ENCODE measurements at regions not wholly inside any gene's neighbourhood (a gene's known extent, or its start where the extent isn't known, plus 50 kb on each side); places are given as distances from the start of the nearest gene placed in this dataset.

GRCh38 chr4:125750399-125750798, 435.6 kb downstream of the FAT4 start:
- Histone ChIP-seq H3K27ac (ENCODE audit: low read length) (no peak overlapping the region), H3K9me2 (replicated peaks; ENCODE audit: insufficient read depth, low read length) (no peaks in the 10 kb centered on the region), H3K9ac (ENCODE audit: low read length) (no peak overlapping the region), H3K9me3 (ENCODE audit: low read length) (peaks cover 6% of the 10 kb centered on the region), H4K20me1 (ENCODE audit: insufficient read depth, low read depth, low read length) (no peaks in the 10 kb centered on the region), H2AFZ (ENCODE audit: low read length) (no peak overlapping the region), H3K79me2 (ENCODE audit: low read length) (no peaks in the 10 kb centered on the region), H3K27me3 (ENCODE audit: low read length) (no peaks in the 10 kb centered on the region), H3K36me3 (ENCODE audit: insufficient read depth, low read length) (no peaks in the 10 kb centered on the region), H3K4me1 (ENCODE audit: low read length) (no peaks in the 10 kb centered on the region), H3K4me2 (ENCODE audit: low read depth, low read length, poor library complexity, severe bottlenecking) (no peak overlapping the region), H3K4me3 (ENCODE audit: low read length) (no peak overlapping the region)
- DNase-seq: no peak

- Histone ChIP-seq H3K36me3 (ENCODE audit: insufficient read depth, low read length) (no peaks in the 10 kb centered on the region), H3K4me3 (ENCODE audit: low read length) (no peak overlapping the region), H3K79me2 (ENCODE audit: low read length) (no peaks in the 10 kb centered on the region), H3K9ac (ENCODE audit: low read length) (no peak overlapping the region), H3K4me1 (ENCODE audit: low read length) (no peaks in the 10 kb centered on the region), H3K9me3 (ENCODE audit: low read length) (peaks cover 6% of the 10 kb centered on the region), H3K9me2 (replicated peaks; ENCODE audit: insufficient read depth, low read length) (no peaks in the 10 kb centered on the region), H3K27me3 (ENCODE audit: low read length) (no peaks in the 10 kb centered on the region), H3K27ac (ENCODE audit: low read length) (no peak overlapping the region), H3K4me2 (ENCODE audit: low read depth, low read length, poor library complexity, severe bottlenecking) (no peak overlapping the region), H2AFZ (ENCODE audit: low read length) (no peak overlapping the region), H4K20me1 (ENCODE audit: insufficient read depth, low read depth, low read length) (no peaks in the 10 kb centered on the region)
- DNase-seq: no peak
Measured at GRCh38 chr4:125750828-125751466, 436.2 kb downstream of the FAT4 start.

- H3K9me2 ChIP-seq (replicated peaks; ENCODE audit: insufficient read depth, low read length): no peaks in the 10 kb centered on the region
- no peaks in the 10 kb centered on the region for H3K79me2 ChIP-seq (ENCODE audit: low read length)
- no peaks in the 10 kb centered on the region for H3K27me3 ChIP-seq (ENCODE audit: low read length)
- H4K20me1 ChIP-seq (ENCODE audit: insufficient read depth, low read depth, low read length): no peaks in the 10 kb centered on the region
- H3K4me1 ChIP-seq (ENCODE audit: low read length): no peaks in the 10 kb centered on the region
- no peak overlapping the region for H3K9ac ChIP-seq (ENCODE audit: low read length)
- no peak overlapping the region for H3K27ac ChIP-seq (ENCODE audit: low read length)
- no peak for DNase-seq
- H2AFZ ChIP-seq (ENCODE audit: low read length): no peak overlapping the region
- no peak overlapping the region for H3K4me2 ChIP-seq (ENCODE audit: low read depth, low read length, poor library complexity, severe bottlenecking)
- H3K36me3 ChIP-seq (ENCODE audit: insufficient read depth, low read length): no peaks in the 10 kb centered on the region
- H3K4me3 ChIP-seq (ENCODE audit: low read length): no peak overlapping the region
- peaks cover 3% of the 10 kb centered on the region; the same call in 1 of the 2 replicates for H3K9me3 ChIP-seq (ENCODE audit: low read length)
Measured at GRCh38 chr4:125758438-125758837, 443.7 kb downstream of the FAT4 start.

GRCh38 chr4:125760201-125760819, 445.6 kb downstream of the FAT4 start:
- H3K36me3 ChIP-seq (ENCODE audit: insufficient read depth, low read length): no peaks in the 10 kb centered on the region
- no peak overlapping the region for H2AFZ ChIP-seq (ENCODE audit: low read length)
- H3K9me3 ChIP-seq (ENCODE audit: low read length): no peaks in the 10 kb centered on the region
- no peak overlapping the region for H3K9ac ChIP-seq (ENCODE audit: low read length)
- H3K4me3 ChIP-seq (ENCODE audit: low read length): no peak overlapping the region
- H3K27ac ChIP-seq (ENCODE audit: low read length): no peak overlapping the region
- H3K27me3 ChIP-seq (ENCODE audit: low read length): no peaks in the 10 kb centered on the region
- no peaks in the 10 kb centered on the region for H3K79me2 ChIP-seq (ENCODE audit: low read length)
- H3K4me1 ChIP-seq (ENCODE audit: low read length): no peaks in the 10 kb centered on the region
- H3K4me2 ChIP-seq (ENCODE audit: low read depth, low read length, poor library complexity, severe bottlenecking): no peak overlapping the region
- H4K20me1 ChIP-seq (ENCODE audit: insufficient read depth, low read depth, low read length): no peaks in the 10 kb centered on the region
- no peak for DNase-seq
- no peaks in the 10 kb centered on the region for H3K9me2 ChIP-seq (replicated peaks; ENCODE audit: insufficient read depth, low read length)

- H3K9ac ChIP-seq (ENCODE audit: low read length): no peak overlapping the region
- H3K4me3 ChIP-seq (ENCODE audit: low read length): no peak overlapping the region
- DNase-seq: no peak
- H3K36me3 ChIP-seq (ENCODE audit: insufficient read depth, low read length): no peaks in the 10 kb centered on the region
- no peaks in the 10 kb centered on the region for H3K9me3 ChIP-seq (ENCODE audit: low read length)
- no peaks in the 10 kb centered on the region for H3K27me3 ChIP-seq (ENCODE audit: low read length)
- no peaks in the 10 kb centered on the region for H4K20me1 ChIP-seq (ENCODE audit: insufficient read depth, low read depth, low read length)
- H3K27ac ChIP-seq (ENCODE audit: low read length): no peak overlapping the region
- H3K79me2 ChIP-seq (ENCODE audit: low read length): no peaks in the 10 kb centered on the region
- no peaks in the 10 kb centered on the region for H3K4me1 ChIP-seq (ENCODE audit: low read length)
- no peak overlapping the region for H3K4me2 ChIP-seq (ENCODE audit: low read depth, low read length, poor library complexity, severe bottlenecking)
- H3K9me2 ChIP-seq (replicated peaks; ENCODE audit: insufficient read depth, low read length): no peaks in the 10 kb centered on the region
- H2AFZ ChIP-seq (ENCODE audit: low read length): no peak overlapping the region
Measured at GRCh38 chr4:125760956-125761355, 446.2 kb downstream of the FAT4 start.

- Histone ChIP-seq H3K9me2 (replicated peaks; ENCODE audit: insufficient read depth, low read length) (no peaks in the 10 kb centered on the region), H3K27ac (ENCODE audit: low read length) (no peak overlapping the region), H4K20me1 (ENCODE audit: insufficient read depth, low read depth, low read length) (no peaks in the 10 kb centered on the region), H3K4me1 (ENCODE audit: low read length) (no peaks in the 10 kb centered on the region), H2AFZ (ENCODE audit: low read length) (no peak overlapping the region), H3K79me2 (ENCODE audit: low read length) (no peaks in the 10 kb centered on the region), H3K9me3 (ENCODE audit: low read length) (no peaks in the 10 kb centered on the region), H3K9ac (ENCODE audit: low read length) (no peak overlapping the region), H3K4me2 (ENCODE audit: low read depth, low read length, poor library complexity, severe bottlenecking) (no peak overlapping the region), H3K4me3 (ENCODE audit: low read length) (no peak overlapping the region), H3K36me3 (ENCODE audit: insufficient read depth, low read length) (no peaks in the 10 kb centered on the region), H3K27me3 (ENCODE audit: low read length) (no peaks in the 10 kb centered on the region)
- DNase-seq: no peak
Measured at GRCh38 chr4:125762537-125762936, 447.8 kb downstream of the FAT4 start.

- no peak overlapping the region for H3K4me3 ChIP-seq (ENCODE audit: low read length)
- H3K36me3 ChIP-seq (ENCODE audit: insufficient read depth, low read length): no peaks in the 10 kb centered on the region
- H3K4me2 ChIP-seq (ENCODE audit: low read depth, low read length, poor library complexity, severe bottlenecking): no peak overlapping the region
- H3K9me2 ChIP-seq (replicated peaks; ENCODE audit: insufficient read depth, low read length): no peaks in the 10 kb centered on the region
- no peaks in the 10 kb centered on the region for H4K20me1 ChIP-seq (ENCODE audit: insufficient read depth, low read depth, low read length)
- no peak overlapping the region for H2AFZ ChIP-seq (ENCODE audit: low read length)
- H3K27ac ChIP-seq (ENCODE audit: low read length): no peak overlapping the region
- H3K4me1 ChIP-seq (ENCODE audit: low read length): no peaks in the 10 kb centered on the region
- DNase-seq: no peak
- no peak overlapping the region for H3K9ac ChIP-seq (ENCODE audit: low read length)
- no peaks in the 10 kb centered on the region for H3K79me2 ChIP-seq (ENCODE audit: low read length)
- no peaks in the 10 kb centered on the region; the same call in 1 of the 2 replicates for H3K9me3 ChIP-seq (ENCODE audit: low read length)
- no peaks in the 10 kb centered on the region for H3K27me3 ChIP-seq (ENCODE audit: low read length)
Measured at GRCh38 chr4:125765941-125766340, 451.2 kb downstream of the FAT4 start.

- DNase-seq: no peak
- H3K79me2 ChIP-seq (ENCODE audit: low read length): no peaks in the 10 kb centered on the region
- no peak overlapping the region for H3K27ac ChIP-seq (ENCODE audit: low read length)
- no peaks in the 10 kb centered on the region for H3K9me2 ChIP-seq (replicated peaks; ENCODE audit: insufficient read depth, low read length)
- no peak overlapping the region for H3K4me2 ChIP-seq (ENCODE audit: low read depth, low read length, poor library complexity, severe bottlenecking)
- no peak overlapping the region for H3K9ac ChIP-seq (ENCODE audit: low read length)
- H3K27me3 ChIP-seq (ENCODE audit: low read length): no peaks in the 10 kb centered on the region
- H4K20me1 ChIP-seq (ENCODE audit: insufficient read depth, low read depth, low read length): no peaks in the 10 kb centered on the region
- no peak overlapping the region for H3K4me3 ChIP-seq (ENCODE audit: low read length)
- no peaks in the 10 kb centered on the region for H3K4me1 ChIP-seq (ENCODE audit: low read length)
- peaks cover 5% of the 10 kb centered on the region for H3K9me3 ChIP-seq (ENCODE audit: low read length)
- 0 out of 2 replicates have a peak overlapping the region, but pooled peaks have one; percentile 17 for H2AFZ ChIP-seq (ENCODE audit: low read length)
- no peaks in the 10 kb centered on the region for H3K36me3 ChIP-seq (ENCODE audit: insufficient read depth, low read length)
Measured at GRCh38 chr4:125770814-125771398, 456.2 kb downstream of the FAT4 start.

Measured in Karpas-422 (cell line).